ENCODE measurements at regions not wholly inside any gene's neighbourhood (a gene's known extent, or its start where the extent isn't known, plus 50 kb on each side); places are given as distances from the start of the nearest gene placed in this dataset.

- no peak for DNase-seq
These were observed 193.4 kb upstream of the BLID start for GRCh38 chr11:122309262-122309925.

- no peak for DNase-seq
These were observed 192.2 kb upstream of the BLID start for GRCh38 chr11:122308226-122308625.

GRCh38 chr11:122307476-122308035 is 191.5 kb upstream of the BLID start:
- DNase-seq: no peak

- no peak for DNase-seq
These were observed 190.9 kb upstream of the BLID start for GRCh38 chr11:122306831-122307391.

- no peak for DNase-seq
These were observed 189.7 kb upstream of the BLID start for GRCh38 chr11:122305426-122306320.

GRCh38 chr11:122304973-122305372 is 189.0 kb upstream of the BLID start:
- no peak for DNase-seq

GRCh38 chr11:122304306-122304705 is 188.3 kb upstream of the BLID start:
- no peak for DNase-seq

- no peak for DNase-seq
These were observed 178.0 kb upstream of the BLID start for GRCh38 chr11:122294041-122294440.

- DNase-seq: peak; percentile 29
These were observed 177.4 kb upstream of the BLID start for GRCh38 chr11:122293296-122294023.

GRCh38 chr11:122287401-122287800 is 171.4 kb upstream of the BLID start:
- no peak for DNase-seq

- no peak for DNase-seq
These were observed 169.3 kb upstream of the BLID start for GRCh38 chr11:122285070-122285988.

GRCh38 chr11:122280870-122281269 is 164.9 kb upstream of the BLID start:
- no peak for DNase-seq

GRCh38 chr11:122279194-122279593 is 163.2 kb upstream of the BLID start:
- no peak for DNase-seq

- no peak for DNase-seq
These were observed 161.5 kb upstream of the BLID start for GRCh38 chr11:122277493-122277892.

GRCh38 chr11:122276221-122276620 is 160.2 kb upstream of the BLID start:
- DNase-seq: no peak

- no peak for DNase-seq
These were observed 159.5 kb upstream of the BLID start for GRCh38 chr11:122275508-122275907.

GRCh38 chr11:122273476-122274191 is 157.6 kb upstream of the BLID start:
- no peak for DNase-seq

- DNase-seq: no peak
These were observed 155.7 kb upstream of the BLID start for GRCh38 chr11:122271745-122272144.

GRCh38 chr11:122271137-122271536 is 155.1 kb upstream of the BLID start:
- DNase-seq: no peak

- DNase-seq: no peak
These were observed 154.5 kb upstream of the BLID start for GRCh38 chr11:122270535-122270934.

- no peak for DNase-seq
These were observed 153.8 kb upstream of the BLID start for GRCh38 chr11:122269824-122270223.
